H9 (cell line): ENCODE measurements at regions not wholly inside any gene's neighbourhood (a gene's known extent, or its start where the extent isn't known, plus 50 kb on each side); places are given as distances from the start of the nearest gene placed in this dataset.

Experiments used
- DNase-seq: peaks from one replicate; pipeline ENCODE4 v3.0.0-alpha.2; 2017
- H2AFZ ChIP-seq: one replicate; pipeline ENCODE4 v1.6.1; 2013; ENCODE audit warnings: mild to moderate bottlenecking, low read length, control low read depth, moderate library complexity
- H2AK5ac ChIP-seq: 2 replicates; pipeline ENCODE4 v1.6.1; 2013; ENCODE audit warnings: low read length, control low read depth, mixed read lengths; ENCODE audit not compliant: insufficient read length
- H2BK120ac ChIP-seq: one replicate; pipeline ENCODE4 v1.6.1; 2013; ENCODE audit warnings: low read depth, mild to moderate bottlenecking, low read length, control low read depth, inconsistent platforms; ENCODE audit not compliant: poor library complexity, severe bottlenecking
- H2BK12ac ChIP-seq: 2 replicates; pipeline ENCODE4 v1.6.1; 2013; ENCODE audit warnings: low read length, control low read depth, mixed read lengths, low read depth; ENCODE audit not compliant: insufficient read length
- H2BK15ac ChIP-seq: 2 replicates; pipeline ENCODE4 v1.6.1; 2013; ENCODE audit warnings: low read depth, low read length, control low read depth
- H2BK20ac ChIP-seq: one replicate; pipeline ENCODE4 v1.6.1; 2013; ENCODE audit warnings: low read depth, mild to moderate bottlenecking, low read length, control low read depth, inconsistent platforms; ENCODE audit not compliant: poor library complexity, severe bottlenecking
- H2BK5ac ChIP-seq: 2 replicates; pipeline ENCODE4 v1.6.1; 2013; ENCODE audit warnings: low read length, control low read depth, mixed read lengths; ENCODE audit not compliant: insufficient read length
- H3K14ac ChIP-seq: 2 replicates; pipeline ENCODE4 v1.6.1; 2013; ENCODE audit warnings: low read length, control low read depth; ENCODE audit not compliant: insufficient read depth
- H3K18ac ChIP-seq: 2 replicates; pipeline ENCODE4 v1.6.1; 2013; ENCODE audit warnings: low read depth, mild to moderate bottlenecking, mixed read lengths, low read length, control low read depth; ENCODE audit not compliant: insufficient read length
- H3K23ac ChIP-seq: 2 replicates; pipeline ENCODE4 v1.6.1; 2013; ENCODE audit warnings: low read length, control low read depth, mixed read lengths, low read depth; ENCODE audit not compliant: insufficient read length
- H3K23me2 ChIP-seq: 2 replicates; pipeline ENCODE4 v1.6.1; 2013; ENCODE audit warnings: low read depth, mild to moderate bottlenecking, mixed read lengths, low read length, control low read depth; ENCODE audit not compliant: insufficient read length, poor library complexity, severe bottlenecking
- H3K27ac ChIP-seq: 2 replicates; pipeline ENCODE4 v1.5.1; 2013; ENCODE audit warnings: low read length, control low read depth, mixed read lengths, low read depth; ENCODE audit not compliant: insufficient read length
- H3K27me3 ChIP-seq: 2 replicates; pipeline ENCODE4 v1.6.1; 2013; ENCODE audit warnings: low read length, control low read depth, inconsistent platforms; ENCODE audit not compliant: insufficient read depth
- H3K4ac ChIP-seq: 2 replicates; pipeline ENCODE4 v1.6.1; 2013; ENCODE audit warnings: low read depth, mild to moderate bottlenecking, control low read depth, inconsistent platforms, low read length, moderate library complexity
- H3K4me1 ChIP-seq: 2 replicates; pipeline ENCODE4 v1.6.1; 2013; ENCODE audit warnings: low read length, control low read depth, inconsistent platforms; ENCODE audit not compliant: insufficient read depth
- H3K4me2 ChIP-seq: 2 replicates; pipeline ENCODE4 v1.6.1; 2013; ENCODE audit warnings: low read length, control low read depth, mixed read lengths; ENCODE audit not compliant: insufficient read length, insufficient read depth
- H3K56ac ChIP-seq: 2 replicates; pipeline ENCODE4 v1.6.1; 2013; ENCODE audit warnings: low read depth, mild to moderate bottlenecking, mixed read lengths, low read length, control low read depth; ENCODE audit not compliant: insufficient read length
- H3K79me1 ChIP-seq: 2 replicates; pipeline ENCODE4 v1.6.1; 2013; ENCODE audit warnings: low read depth, mild to moderate bottlenecking, moderate library complexity, low read length, control low read depth, inconsistent platforms; ENCODE audit not compliant: insufficient read depth, poor library complexity, severe bottlenecking
- H3K79me2 ChIP-seq: 2 replicates; pipeline ENCODE4 v1.6.1; 2013; ENCODE audit warnings: low read length, control low read depth, inconsistent platforms; ENCODE audit not compliant: insufficient read depth
- H3K9ac ChIP-seq: 2 replicates; pipeline ENCODE4 v1.6.1; 2013; ENCODE audit warnings: low read length, control low read depth, mixed read lengths; ENCODE audit not compliant: insufficient read length; ENCODE audit errors: extremely low read depth
- H3K9me3 ChIP-seq: one replicate; pipeline ENCODE4 v1.6.1; 2013; ENCODE audit warnings: low read depth, low read length, inconsistent platforms; ENCODE audit not compliant: control insufficient read depth
- H3T11ph ChIP-seq: one replicate; pipeline ENCODE4 v1.6.1; 2013; ENCODE audit warnings: mild to moderate bottlenecking, low read length, control low read depth, inconsistent platforms
- H4K20me1 ChIP-seq: one replicate; pipeline ENCODE4 v1.6.1; 2013; ENCODE audit not compliant: control insufficient read depth, insufficient read length, insufficient read depth
- H4K5ac ChIP-seq: 2 replicates; pipeline ENCODE4 v1.6.1; 2013; ENCODE audit warnings: low read depth, mild to moderate bottlenecking, mixed read lengths, low read length, control low read depth; ENCODE audit not compliant: insufficient read length
- H4K8ac ChIP-seq: replicated peaks from 2 replicates; pipeline ENCODE4 v1.6.1; 2013; ENCODE audit warnings: low read length, control low read depth, mixed read lengths, low read depth; ENCODE audit not compliant: insufficient read length
- H4K91ac ChIP-seq: 2 replicates; pipeline ENCODE4 v1.6.1; 2013; ENCODE audit warnings: low read depth, mild to moderate bottlenecking, moderate library complexity, mixed read lengths, low read length, control low read depth; ENCODE audit not compliant: insufficient read length
- H3K27ac Mint-ChIP-seq, 3 experiments: 2 replicates in 2 of 3; 3 replicates in 1 of 3; pipeline ENCODE4 v1.8.0; 2020 to 2021; ENCODE audit warnings: mixed read lengths in 3 of 3, mild to moderate bottlenecking in 1 of 3, moderate library complexity in 1 of 3
- H3K27me3 Mint-ChIP-seq: 2 replicates; pipeline ENCODE4 v1.8.0; 2021; ENCODE audit warnings: low read depth, mild to moderate bottlenecking, moderate library complexity, mixed read lengths
- H3K36me3 Mint-ChIP-seq, 3 experiments: 2 replicates in 2 of 3; 3 replicates in 1 of 3; pipeline ENCODE4 v1.8.0; 2020 to 2021; ENCODE audit warnings: low read depth in 3 of 3, mixed read lengths in 3 of 3; ENCODE audit not compliant: insufficient read depth in 1 of 3
- H3K4me1 Mint-ChIP-seq, 2 experiments: 2 replicates each; pipeline ENCODE4 v1.8.0; 2020; ENCODE audit warnings: mixed read lengths in 2 of 2
- H3K4me3 Mint-ChIP-seq, 2 experiments: 2 replicates in 1 of 2; 3 replicates in 1 of 2; pipeline ENCODE4 v1.8.0; 2020 to 2021; ENCODE audit warnings: mild to moderate bottlenecking in 2 of 2, mixed read lengths in 2 of 2, moderate library complexity in 1 of 2
- H3K9me3 Mint-ChIP-seq, 2 experiments: 2 replicates in 1 of 2; 3 replicates in 1 of 2; pipeline ENCODE4 v1.8.0; 2020; ENCODE audit warnings: mild to moderate bottlenecking in 2 of 2, mixed read lengths in 2 of 2, moderate library complexity in 1 of 2
- WGBS: extraction: QIAGEN DNeasy Blood & Tissue Kit; methylation state at CpG from one replicate; pipeline ENCODE4 v1.1.7; 2013; ENCODE audit warnings: missing lambda C conversion rate, low lambda C conversion rate, mixed read lengths; ENCODE audit not compliant: insufficient read length; ENCODE audit errors: extremely low coverage; 5-methylcytosine and 5-hydroxymethylcytosine counted together
- TF ChIP-seq, protein P1 (sequence below): fragments of 200-600 bp; sonication (generic); conservative IDR thresholded peaks from 3 replicates; pipeline ENCODE4 v1.8.0; 2021; ENCODE audit warnings: antibody characterized with exemption, mild to moderate bottlenecking

DNA sequence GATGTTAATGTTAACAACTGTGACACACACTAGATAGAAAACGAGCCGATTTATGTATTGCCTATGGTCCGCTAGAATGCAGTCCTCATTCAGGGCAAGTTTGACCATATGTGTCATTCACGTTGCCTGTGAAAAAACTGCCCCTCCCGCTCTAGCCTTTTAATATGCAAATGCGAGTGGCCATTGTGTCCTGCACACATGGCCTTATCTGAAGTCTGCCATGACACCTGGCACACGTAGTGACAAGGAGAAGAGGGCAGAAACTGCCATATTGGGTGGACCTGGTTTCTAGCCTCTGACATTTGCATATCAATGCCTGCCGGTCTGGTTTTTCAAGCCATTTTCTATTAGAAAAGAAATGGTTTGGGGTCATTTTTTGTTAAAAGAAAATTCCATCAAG, 303.3 kb upstream of the TECRL start:
- Histone ChIP-seq H2BK15ac (no peak overlapping the region), H3K18ac (no peak overlapping the region), H3K4me1 (peaks cover 2% of the 10 kb centered on the region; the same call in 1 of the 2 replicates), H3K27ac (no peak overlapping the region), H3K23me2 (no peaks in the 10 kb centered on the region), H4K8ac (no peak overlapping the region), H3T11ph (no peak overlapping the region), H2AK5ac (no peak overlapping the region), H2AFZ (no peak overlapping the region), H2BK120ac (no peak overlapping the region), H3K14ac (no peak overlapping the region), H4K5ac (no peak overlapping the region), H3K56ac (no peak overlapping the region), H3K79me1 (no peaks in the 10 kb centered on the region), H3K79me2 (no peaks in the 10 kb centered on the region), H3K9me3 (peaks cover 3% of the 10 kb centered on the region), H2BK20ac (no peak overlapping the region), H3K4me2 (no peak overlapping the region), H3K4ac (no peak overlapping the region), H2BK5ac (no peak overlapping the region), H3K9ac (no peak overlapping the region), H3K27me3 (no peaks in the 10 kb centered on the region), H3K23ac (no peak overlapping the region), H4K20me1 (no peaks in the 10 kb centered on the region), H4K91ac (no peak overlapping the region), H2BK12ac (no peak overlapping the region)
- WGBS, result no CpG with 5 or more reads among the region's 8 CpGs
- Mint-ChIP-seq H3K27ac (peak overlapping the region in 1 of 3 experiments; percentile 55; a peak in 1 of 7 replicates), H3K4me3 (no peak overlapping the region), H3K36me3 (peaks cover 2 to 7% (median 2%) of the 10 kb centered on the region in 3 experiments), H3K4me1 (peaks cover 9 to 14% of the 10 kb centered on the region in 2 experiments), H3K9me3 (peaks cover 2% of the 10 kb centered on the region in 2 experiments; a peak in 4 of 5 replicates), H3K27me3 (no peaks in the 10 kb centered on the region)
- no peak for DNase-seq
- TF ChIP-seq, protein P1, sequence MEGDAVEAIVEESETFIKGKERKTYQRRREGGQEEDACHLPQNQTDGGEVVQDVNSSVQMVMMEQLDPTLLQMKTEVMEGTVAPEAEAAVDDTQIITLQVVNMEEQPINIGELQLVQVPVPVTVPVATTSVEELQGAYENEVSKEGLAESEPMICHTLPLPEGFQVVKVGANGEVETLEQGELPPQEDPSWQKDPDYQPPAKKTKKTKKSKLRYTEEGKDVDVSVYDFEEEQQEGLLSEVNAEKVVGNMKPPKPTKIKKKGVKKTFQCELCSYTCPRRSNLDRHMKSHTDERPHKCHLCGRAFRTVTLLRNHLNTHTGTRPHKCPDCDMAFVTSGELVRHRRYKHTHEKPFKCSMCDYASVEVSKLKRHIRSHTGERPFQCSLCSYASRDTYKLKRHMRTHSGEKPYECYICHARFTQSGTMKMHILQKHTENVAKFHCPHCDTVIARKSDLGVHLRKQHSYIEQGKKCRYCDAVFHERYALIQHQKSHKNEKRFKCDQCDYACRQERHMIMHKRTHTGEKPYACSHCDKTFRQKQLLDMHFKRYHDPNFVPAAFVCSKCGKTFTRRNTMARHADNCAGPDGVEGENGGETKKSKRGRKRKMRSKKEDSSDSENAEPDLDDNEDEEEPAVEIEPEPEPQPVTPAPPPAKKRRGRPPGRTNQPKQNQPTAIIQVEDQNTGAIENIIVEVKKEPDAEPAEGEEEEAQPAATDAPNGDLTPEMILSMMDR, result no peak
